ENCODE measurements at regions not wholly inside any gene's neighbourhood (a gene's known extent, or its start where the extent isn't known, plus 50 kb on each side); places are given as distances from the start of the nearest gene placed in this dataset.

DNA sequence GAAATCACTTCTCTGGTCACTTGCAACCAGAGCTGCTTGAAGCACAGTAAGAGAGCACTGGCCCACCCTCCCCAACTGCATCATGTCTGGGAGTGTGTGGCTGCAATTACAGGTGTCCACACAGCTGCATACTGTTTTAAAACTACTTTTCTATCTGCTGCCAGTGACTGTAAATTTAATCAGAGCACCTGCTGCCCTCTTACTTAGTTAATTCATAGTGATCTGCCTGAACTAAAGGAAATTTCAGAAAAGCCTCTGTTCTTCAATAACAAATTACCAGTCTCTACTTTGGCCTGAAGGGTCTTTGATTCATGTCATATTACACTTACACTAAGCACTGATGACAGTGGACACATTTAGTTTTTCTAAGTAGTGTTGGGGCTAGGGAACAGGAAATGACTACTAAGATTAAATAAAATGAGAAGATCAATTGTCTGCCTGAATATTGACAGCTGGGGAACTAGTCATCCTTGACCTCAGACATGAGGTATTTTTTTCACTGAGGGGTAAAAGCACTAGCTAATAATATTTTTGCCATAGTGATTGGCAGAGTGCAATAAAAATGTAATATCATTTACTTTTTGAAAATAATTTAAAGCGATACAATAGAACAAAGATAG lies 788.9 kb upstream of the GRAMD2B start:
- Histone ChIP-seq H2AFZ (ENCODE audit: low read length) (no peak overlapping the region), H3K4me1 (ENCODE audit: insufficient read depth, low read length) (no peaks in the 10 kb centered on the region), H3K27ac (ENCODE audit: extremely low read length, insufficient read depth, low read length) (no peak overlapping the region), H3K9me3 (ENCODE audit: low read length) (peaks cover 33% of the 10 kb centered on the region), H4K20me1 (ENCODE audit: insufficient read depth, low read length) (no peaks in the 10 kb centered on the region), H3K27me3 (ENCODE audit: control insufficient read depth in 1 of 2, insufficient read depth in 2 of 2, low read length in 2 of 2) (no peaks in the 10 kb centered on the region), H3K36me3 (replicated peaks in 1 of 2; ENCODE audit: control insufficient read depth in 1 of 2, insufficient read depth in 2 of 2, low read length in 2 of 2) (no peaks in the 10 kb centered on the region), H3K79me2 (ENCODE audit: insufficient read depth, low read length) (no peaks in the 10 kb centered on the region), H3K4me3 (replicated peaks in 1 of 3; ENCODE audit: insufficient read depth in 1 of 3, low read depth in 2 of 3, low read length in 3 of 3) (no peak overlapping the region), H3K9ac (ENCODE audit: insufficient read depth, low read depth, low read length) (no peak overlapping the region), H3K4me2 (ENCODE audit: low read depth, low read length) (no peak overlapping the region)
- no peak for TF ChIP-seq HNRNPK (IDR thresholded peaks at IDR 0.05; ENCODE audit: low read depth, low read length, poor library complexity, severe bottlenecking)
- no peak for TF ChIP-seq ZNF138 (CRISPR knock-in tag; IDR thresholded peaks at IDR 0.05; ENCODE audit: low read depth)
- TF ChIP-seq, protein P1, sequence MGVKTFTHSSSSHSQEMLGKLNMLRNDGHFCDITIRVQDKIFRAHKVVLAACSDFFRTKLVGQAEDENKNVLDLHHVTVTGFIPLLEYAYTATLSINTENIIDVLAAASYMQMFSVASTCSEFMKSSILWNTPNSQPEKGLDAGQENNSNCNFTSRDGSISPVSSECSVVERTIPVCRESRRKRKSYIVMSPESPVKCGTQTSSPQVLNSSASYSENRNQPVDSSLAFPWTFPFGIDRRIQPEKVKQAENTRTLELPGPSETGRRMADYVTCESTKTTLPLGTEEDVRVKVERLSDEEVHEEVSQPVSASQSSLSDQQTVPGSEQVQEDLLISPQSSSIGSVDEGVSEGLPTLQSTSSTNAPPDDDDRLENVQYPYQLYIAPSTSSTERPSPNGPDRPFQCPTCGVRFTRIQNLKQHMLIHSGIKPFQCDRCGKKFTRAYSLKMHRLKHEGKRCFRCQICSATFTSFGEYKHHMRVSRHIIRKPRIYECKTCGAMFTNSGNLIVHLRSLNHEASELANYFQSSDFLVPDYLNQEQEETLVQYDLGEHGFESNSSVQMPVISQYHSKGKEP (CRISPR knock-in tag; IDR thresholded peaks at IDR 0.05), result no peak
- no peak for TF ChIP-seq BHLHE40 (IDR thresholded peaks at IDR 0.05; ENCODE audit: low read length)
- no peak for TF ChIP-seq SMAD1 (CRISPR knock-in tag; IDR thresholded peaks at IDR 0.05; ENCODE audit: borderline replicate concordance, low read depth)
- no peak for TF ChIP-seq TBX2 (CRISPR knock-in tag; IDR thresholded peaks at IDR 0.05; ENCODE audit: borderline replicate concordance)
- no peak for TF ChIP-seq ZNF777 (CRISPR knock-in tag; IDR thresholded peaks at IDR 0.05)
- no peak for TF ChIP-seq ZSCAN30 (CRISPR knock-in tag; IDR thresholded peaks at IDR 0.05)
- TF ChIP-seq RBAK (CRISPR knock-in tag; IDR thresholded peaks at IDR 0.05), result no peak
- TF ChIP-seq RXRA (CRISPR knock-in tag; IDR thresholded peaks at IDR 0.05), result no peak
- TF ChIP-seq ZNF225 (CRISPR knock-in tag; IDR thresholded peaks at IDR 0.05), result no peak
- TF ChIP-seq, protein P2, sequence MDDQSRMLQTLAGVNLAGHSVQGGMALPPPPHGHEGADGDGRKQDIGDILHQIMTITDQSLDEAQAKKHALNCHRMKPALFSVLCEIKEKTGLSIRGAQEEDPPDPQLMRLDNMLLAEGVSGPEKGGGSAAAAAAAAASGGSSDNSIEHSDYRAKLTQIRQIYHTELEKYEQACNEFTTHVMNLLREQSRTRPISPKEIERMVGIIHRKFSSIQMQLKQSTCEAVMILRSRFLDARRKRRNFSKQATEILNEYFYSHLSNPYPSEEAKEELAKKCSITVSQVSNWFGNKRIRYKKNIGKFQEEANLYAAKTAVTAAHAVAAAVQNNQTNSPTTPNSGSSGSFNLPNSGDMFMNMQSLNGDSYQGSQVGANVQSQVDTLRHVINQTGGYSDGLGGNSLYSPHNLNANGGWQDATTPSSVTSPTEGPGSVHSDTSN (CRISPR knock-in tag; IDR thresholded peaks at IDR 0.05; ENCODE audit: borderline replicate concordance), result no peak
- no peak for DNase-seq (ENCODE audit: low spot score)
- intact Hi-C loops (cut with micrococcal nuclease; ENCODE audit: unreplicated experiment), result no loop called here
- WGBS (ENCODE audit: low lambda C conversion rate), result 45% methylated on average over 1 of the region's 1 CpG
- no TSS peak for BruUV-seq (replicated peaks)
- CTCF ChIA-PET (ENCODE audit: low intra/inter-chr PET ratio, low total read pairs), result no interaction called here
- POLR2A ChIA-PET, result no interaction called here
- in situ Hi-C loops (cut with HindIII; ENCODE audit: extremely low pct_ligation_motif_present, low pct_unique_long_range_greater_than_20kb), result no loop called here
- no peak for ATAC-seq
- no peak for FAIRE-seq

Measured in HepG2 (cell line).